Activated CD4-positive, alpha-beta T cell treated with anti-CD3 and anti-CD28 coated beads, Interleukin-2, Interleukin-4, amounts not matched to agents 100 ng/mL and 50 ng/mL, durations not matched to agents 16 hours and 8 hours (primary cell): ENCODE measurements at regions not wholly inside any gene's neighbourhood (a gene's known extent, or its start where the extent isn't known, plus 50 kb on each side); places are given as distances from the start of the nearest gene placed in this dataset.
"Not testable (repeated sequence)": the region's sequence is repeated elsewhere in the genome, so short reads cannot be mapped to it uniquely, and the experiment has no call there.

Experiments used
- DNase-seq: peaks from one replicate; pipeline ENCODE4 v3.0.0-alpha.2; 2020; ENCODE audit warnings: low spot score

- DNase-seq: no peak
Measured at GRCh38 chr9:33695299-33695698, 100.1 kb upstream of the PRSS3 start.

DNA sequence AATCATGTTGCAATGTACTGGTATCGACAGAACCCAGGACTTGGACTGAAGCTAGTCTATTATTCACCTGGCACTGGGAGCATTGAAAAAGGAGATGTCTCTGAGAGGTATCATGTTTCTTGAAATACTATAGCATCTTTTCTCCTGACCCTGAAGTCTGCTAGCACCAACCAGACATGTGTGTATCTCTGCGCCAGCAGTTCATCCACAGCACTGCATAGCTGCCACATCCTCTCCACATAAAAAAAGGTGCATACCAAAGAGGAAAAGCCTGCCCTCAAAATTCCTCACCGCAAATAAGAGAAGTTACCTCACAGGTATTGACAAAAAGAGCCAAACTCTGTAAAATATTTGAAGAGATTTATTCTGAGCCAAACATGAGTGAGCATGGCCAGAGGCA lies 99.5 kb upstream of the PRSS3 start:
- no peak for DNase-seq

- DNase-seq: no peak
Measured at GRCh38 chr9:33697171-33697570, 98.2 kb upstream of the PRSS3 start.

DNA sequence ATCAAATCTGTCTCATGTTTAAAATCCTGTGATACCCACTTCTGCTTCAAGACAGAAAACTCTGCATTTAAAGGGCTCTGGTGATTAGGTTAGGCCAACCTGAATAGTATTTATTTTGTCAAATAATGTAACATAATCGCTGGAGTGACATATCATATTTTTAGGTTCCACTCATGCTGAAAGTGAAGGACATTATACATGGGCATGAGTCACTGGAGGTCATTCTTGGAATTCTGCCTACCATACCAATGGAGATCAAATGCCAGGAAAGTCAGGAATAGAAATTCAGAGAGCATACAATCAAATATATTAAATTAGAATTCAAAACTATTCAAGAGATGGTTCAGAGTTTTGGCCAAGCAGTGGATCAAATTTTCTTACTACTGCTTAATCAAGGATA lies 97.1 kb upstream of the PRSS3 start:
- no peak for DNase-seq

DNA sequence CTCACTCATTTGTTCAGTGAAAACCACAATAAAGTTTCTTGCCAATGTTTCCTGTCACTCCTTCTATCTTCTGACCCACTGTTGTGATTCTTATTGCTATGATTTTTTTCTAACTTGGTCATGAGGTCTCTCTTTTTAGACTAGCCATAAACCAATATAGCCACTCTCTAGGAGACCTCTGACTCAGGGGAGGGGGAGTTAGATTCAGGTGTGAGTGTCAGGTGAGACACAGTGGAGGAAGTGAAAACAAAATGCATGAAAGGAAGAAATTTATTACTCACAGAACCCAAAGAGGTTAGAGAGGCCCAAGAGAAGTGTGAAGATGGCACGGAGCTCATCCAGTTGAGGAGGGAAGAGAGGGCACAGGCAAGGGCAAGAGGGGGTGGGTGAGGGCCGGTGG lies 94.4 kb upstream of the PRSS3 start:
- DNase-seq: not testable (repeated sequence)

DNA sequence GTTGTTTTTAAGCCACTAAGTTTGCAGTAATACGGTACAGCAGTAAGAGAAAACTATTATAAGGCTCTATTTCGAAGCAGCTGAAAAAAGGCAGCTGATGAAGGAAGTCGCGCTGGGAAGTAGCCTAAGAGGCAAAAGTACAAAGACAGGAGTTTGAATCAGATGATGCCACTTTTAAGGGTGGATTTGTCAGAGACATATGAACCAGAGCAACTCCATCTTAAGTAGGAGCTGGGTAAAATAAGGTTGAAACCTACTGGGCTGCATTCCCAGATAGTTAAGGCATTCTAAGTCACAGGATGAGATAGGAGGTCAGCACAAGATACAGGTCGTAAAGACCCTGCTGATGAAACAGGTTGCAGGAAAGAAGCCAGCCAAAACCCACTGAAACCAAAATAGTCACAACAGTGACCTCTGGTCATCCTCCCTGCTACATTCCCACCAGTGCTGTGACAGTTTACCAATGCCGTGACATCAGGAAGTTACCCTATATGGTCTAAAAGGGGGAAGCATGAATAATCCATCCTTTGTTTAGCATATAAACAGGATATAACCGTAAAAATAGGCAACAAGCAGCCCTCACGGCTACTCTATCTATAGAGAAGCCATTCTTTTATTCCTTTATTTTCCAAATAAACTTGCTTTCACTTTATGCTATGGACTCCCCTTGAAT lies 91.8 kb upstream of the PRSS3 start:
- DNase-seq: no peak

- not testable (repeated sequence) for DNase-seq
Measured at GRCh38 chr9:33705440-33705839, 89.9 kb upstream of the PRSS3 start.

- DNase-seq: no peak
Measured at GRCh38 chr9:33708441-33708840, 86.9 kb upstream of the PRSS3 start.

DNA sequence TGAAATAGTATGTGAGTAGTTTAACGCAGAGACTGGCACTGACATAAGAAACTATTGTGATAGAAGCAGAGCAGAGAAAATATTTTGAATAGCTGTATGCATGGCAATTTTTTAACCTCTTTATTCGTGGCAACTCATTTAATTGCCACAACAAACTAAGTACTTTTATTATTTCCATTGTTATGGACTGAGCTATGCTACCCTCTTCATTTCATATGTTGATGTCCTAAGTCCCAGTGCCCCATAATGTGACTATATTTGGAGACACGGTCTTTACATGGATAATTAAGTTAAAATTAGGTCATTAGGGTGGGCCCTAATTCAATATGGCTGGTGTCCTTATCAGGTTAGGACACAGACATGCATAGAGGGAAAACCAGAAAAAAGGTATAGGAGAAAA lies 86.1 kb upstream of the PRSS3 start:
- DNase-seq: no peak

GRCh38 chr9:33711418-33711817 lies 83.9 kb upstream of the PRSS3 start:
- DNase-seq: not testable (repeated sequence)

GRCh38 chr9:33714989-33715388 lies 80.4 kb upstream of the PRSS3 start:
- no peak for DNase-seq

GRCh38 chr9:33718987-33719386 lies 76.4 kb upstream of the PRSS3 start:
- no peak for DNase-seq

DNA sequence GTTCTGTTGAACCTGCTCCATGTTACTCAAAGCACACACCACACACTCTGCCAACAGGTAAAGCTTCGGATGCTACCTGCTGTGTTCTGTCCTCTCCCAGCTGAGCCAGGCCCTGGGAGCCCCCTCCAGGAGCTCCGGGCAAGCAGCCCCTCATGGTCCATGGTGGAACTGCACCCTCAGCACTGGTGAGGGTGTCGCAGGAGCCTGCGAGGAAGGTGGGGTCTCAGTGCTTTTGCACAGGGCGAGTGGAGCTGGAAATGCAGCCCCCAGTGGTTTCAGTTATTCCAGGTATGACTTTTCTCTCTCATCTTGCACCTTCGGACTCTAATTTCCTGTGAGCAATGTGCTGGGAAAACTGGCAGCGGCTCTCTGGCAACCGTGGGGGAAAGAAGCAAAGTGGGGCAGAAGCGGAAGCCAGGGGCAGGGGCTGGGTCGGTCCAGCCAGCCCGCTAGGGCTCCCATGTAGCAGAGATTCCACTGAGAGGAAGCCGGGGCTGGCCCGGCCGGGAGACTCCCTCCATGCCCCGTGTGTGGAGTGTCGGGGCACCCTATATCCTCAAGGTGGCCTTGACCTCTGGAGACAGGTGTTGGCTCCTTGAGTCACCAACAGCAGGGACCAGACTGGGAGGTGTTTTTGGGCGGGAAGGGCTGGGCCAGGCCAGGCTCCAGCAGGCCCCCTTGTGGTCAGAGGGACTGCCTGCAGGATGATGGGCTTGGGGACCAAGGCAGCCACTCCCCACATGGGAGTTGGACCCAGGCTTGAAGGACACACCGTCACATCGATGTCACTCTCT lies 75.6 kb upstream of the PRSS3 start:
- DNase-seq: peak; percentile 45

GRCh38 chr9:33721674-33722358 lies 73.5 kb upstream of the PRSS3 start:
- peak; percentile 87 for DNase-seq

- DNase-seq: no peak
Measured at GRCh38 chr9:33722359-33722675, 73.0 kb upstream of the PRSS3 start.

DNA sequence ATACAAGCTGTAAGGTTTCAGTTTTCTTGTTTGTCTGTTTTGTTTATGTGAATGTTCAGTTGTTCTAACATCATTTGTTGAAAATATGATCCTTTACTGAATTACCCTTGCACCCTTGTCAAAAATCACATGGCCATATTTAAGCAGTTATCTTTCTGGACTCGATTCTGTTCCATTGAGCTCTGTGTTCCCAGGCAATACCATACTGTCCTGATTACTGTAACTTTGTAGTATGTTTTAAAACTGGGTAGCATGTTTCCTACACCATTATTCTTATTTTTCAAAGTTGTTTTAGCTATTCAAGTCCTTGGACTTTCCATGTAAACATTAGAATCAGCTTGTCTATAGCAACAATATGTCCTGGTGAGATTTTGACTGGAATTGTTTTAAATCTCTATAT lies 66.7 kb upstream of the PRSS3 start:
- DNase-seq: no peak

DNA sequence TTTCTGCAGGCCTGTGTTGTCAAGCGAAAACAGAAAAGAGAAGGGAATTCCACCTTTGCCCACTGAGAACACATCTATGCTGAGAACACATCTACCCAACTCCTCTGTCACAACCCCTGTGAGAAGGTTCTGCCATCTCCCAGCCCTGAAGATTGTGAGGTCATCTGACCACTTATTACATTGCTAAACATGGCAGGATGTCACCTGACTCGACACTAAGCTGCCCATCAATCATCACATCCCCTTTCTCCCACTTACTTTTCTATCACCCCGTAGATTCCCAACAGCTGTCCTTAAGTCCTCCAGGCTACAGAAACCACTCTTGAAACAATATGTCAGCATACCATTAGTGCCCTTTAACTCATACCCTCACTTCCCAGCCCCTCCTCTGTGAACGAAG lies 64.2 kb upstream of the PRSS3 start:
- DNase-seq: no peak

GRCh38 chr9:33731625-33732024 lies 63.7 kb upstream of the PRSS3 start:
- DNase-seq: no peak

DNA sequence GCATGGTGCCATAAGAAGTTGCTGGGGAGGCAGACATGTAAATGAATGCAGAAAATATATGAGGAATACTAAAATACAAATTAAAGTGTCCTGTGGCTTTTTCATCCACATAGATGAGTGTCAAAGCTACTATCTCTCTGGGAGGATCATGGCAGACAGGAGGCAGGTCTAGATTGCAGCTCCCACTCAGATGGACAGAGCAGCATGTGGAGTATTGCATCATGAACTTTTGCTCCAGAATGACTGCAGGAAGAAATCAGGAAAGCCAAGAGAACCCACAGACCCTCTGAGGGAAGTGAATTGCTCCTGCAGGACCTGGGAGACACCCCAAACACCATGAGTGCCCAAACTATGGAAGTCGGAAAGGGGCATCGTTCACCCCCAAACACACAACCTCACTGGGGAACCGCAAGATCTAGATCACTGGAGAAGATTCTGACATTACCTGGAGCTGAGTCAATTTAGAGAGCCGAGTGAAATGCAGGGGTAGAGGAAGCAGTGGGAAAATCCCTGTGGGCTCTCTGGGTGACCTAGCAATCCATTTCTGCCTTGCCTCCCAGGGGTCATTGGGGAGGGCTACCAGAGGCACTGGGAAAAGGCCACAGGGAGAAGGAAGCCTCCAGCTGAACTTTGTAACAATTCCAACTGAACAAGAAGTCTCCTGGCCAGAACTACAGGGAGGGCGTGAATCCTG lies 61.0 kb upstream of the PRSS3 start:
- DNase-seq: not testable (repeated sequence)

DNA sequence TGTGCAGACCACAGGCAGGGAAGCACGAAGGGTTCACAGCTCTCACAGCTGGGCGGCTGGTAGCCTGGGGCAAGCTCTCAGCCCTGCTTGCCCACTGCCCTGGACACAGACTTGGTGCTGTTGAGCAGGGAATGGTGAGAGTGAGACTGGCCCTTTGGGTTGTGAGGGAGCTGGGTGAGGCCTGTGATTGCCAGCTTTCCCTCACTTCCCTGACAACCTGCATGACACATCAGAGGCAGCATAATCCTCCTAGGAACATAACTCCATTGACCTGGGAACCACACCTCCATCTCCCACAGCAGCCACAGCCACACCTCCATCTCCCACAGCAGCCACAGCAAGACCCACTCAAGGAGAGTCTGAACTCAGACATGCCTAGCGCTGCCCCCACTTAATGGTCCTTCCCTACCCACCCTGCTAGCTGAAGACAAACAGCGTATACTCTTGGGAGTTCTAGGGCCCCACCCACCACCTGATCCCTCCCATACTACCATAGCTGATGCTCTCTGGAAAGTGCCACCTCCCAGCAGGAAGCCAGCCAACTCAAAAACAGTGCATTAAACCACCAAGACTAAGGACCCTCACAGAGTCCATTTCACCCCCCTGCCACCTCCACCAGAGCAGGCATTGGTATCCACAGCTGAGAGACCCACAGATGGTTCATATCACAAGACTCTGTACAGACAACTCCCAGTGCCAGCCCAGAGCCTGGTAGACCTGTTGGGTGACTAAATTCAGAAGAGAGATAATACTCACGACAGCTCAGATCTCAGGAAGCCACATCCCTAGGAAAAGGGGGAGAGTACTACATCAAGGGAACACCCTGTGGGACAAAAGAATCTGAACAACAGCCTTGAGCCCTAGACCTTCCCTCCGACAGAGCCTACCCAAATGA lies 60.2 kb upstream of the PRSS3 start:
- not testable (repeated sequence) for DNase-seq

DNA sequence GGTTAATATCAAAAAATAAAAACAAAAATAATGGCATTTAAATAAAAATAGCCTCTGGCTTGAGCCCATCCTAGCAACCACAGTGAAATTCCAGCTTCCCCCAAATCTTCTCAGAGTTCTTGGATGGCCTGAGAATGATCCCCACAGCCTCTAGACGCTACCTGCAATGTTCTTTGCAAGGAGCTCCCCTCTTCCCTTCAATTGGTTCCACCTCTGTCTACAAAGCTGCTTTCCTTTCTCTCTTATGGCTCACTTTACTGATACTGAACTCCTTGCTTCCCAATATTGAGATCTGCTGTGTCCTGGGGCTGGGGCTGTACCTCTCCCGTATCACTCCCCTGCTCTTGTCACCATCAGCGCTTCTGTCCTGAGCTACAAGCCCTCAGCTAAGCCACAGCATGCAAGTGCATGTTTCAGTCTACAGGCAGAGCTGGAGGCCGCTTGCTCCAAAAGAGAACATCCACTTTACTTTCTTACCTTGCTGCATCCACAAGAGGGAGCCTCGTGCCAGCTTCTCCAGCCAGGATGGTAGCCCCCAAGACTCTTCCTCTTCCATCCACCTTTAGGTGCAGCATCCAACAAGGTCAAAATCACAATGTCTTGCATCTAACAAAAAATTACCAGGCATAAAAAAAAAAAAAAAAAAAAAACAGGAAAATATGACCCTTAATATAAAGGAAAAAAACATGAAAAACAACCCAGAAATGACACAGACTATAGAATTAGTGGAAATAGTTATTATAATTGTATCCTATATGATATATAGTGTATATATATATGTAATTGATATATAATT lies 57.4 kb upstream of the PRSS3 start:
- peak; percentile 30 for DNase-seq
